ENCODE measurements at regions not wholly inside any gene's neighbourhood (a gene's known extent, or its start where the extent isn't known, plus 50 kb on each side); places are given as distances from the start of the nearest gene placed in this dataset.

DNA sequence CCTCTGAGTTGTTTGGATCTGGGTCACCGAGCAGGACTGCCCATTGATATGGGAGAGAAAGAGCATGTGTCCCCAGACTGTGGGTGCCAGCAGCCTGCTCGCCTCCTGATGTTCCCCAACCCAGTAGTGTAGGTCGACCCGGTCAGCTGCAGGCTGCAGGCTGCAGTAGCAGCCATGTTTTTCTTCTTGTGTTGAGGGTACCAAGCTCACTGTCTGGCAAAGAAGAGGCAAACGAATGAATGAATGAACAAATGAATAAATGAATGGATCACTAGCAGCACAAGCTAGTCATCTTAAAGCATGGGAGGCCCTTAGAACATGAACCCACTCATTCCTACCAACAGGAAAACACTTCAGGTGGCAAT, 293.2 kb downstream of the SOX9 start:
- no peak for DNase-seq

DNA sequence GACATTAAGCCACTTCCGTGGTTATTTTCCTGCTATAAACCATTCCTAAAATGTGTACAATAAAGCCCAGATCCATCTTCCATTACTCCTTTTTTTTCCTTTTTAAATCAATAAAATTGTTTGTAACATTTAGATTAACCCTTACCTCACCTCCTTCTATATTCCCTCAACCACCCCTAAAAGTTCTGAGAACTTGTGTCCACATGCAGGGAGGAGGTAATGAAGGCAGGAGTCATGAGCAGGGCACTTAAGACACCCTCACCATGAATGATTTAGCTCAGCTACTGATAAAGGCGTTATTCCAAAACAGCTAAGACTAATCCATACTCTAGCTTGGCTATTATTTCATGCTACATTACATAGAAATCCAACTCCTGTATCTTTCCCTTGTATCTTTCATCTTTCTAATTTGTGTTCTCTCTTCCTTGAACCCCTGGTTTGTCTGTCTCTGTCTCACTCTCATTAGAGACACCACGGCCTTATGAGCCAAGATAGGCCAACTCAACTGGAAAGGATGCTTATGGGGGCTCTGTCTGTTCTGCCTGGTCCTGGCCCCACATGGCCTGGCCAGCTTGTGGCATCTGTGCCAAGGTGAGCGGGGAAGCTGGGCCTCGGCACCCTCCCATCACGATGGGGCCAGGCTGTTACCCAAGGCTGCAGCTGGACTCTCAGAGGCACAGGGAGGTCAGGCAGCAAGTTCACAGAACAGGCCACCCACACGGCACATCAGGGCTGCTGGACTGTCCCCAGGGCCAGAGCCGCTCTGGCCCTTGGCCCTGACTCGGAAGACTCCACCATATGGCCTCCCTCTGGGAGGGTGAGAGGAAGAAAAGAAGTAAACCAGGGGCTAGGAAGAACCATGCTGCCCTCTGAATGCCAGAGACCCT, 294.4 kb downstream of the SOX9 start:
- no peak for DNase-seq

DNA sequence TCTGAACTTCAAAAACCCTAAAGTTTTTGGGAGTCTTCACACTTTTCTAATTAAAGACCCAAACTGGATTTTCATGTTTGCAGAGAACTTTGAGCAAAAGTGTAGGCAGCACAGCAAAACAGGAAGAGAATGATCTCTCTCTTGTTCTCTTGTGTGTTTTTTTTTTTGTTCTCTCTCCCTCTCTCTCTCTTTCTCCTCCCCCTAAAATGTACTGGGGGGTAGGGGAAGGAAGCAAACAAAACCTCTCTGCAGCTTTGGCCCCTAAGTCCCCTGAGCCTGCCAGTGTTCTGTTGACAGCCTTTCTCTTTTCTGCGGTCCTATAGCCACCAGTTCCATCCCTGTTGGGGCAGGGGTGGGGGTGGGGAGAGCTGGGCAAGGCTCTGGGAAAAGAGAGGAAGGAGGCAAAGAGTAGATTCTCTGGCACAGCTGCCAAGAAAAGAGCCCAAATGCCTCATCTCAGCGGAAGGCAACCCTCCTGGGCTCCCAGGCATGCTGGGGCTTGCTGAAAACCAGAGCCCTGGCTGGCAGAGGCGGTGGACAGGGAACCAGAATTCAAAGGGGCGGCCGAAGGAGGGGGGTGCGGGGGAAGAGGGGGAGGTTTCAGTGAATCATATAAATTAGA, 295.3 kb downstream of the SOX9 start:
- peak; percentile 92 for DNase-seq

DNA sequence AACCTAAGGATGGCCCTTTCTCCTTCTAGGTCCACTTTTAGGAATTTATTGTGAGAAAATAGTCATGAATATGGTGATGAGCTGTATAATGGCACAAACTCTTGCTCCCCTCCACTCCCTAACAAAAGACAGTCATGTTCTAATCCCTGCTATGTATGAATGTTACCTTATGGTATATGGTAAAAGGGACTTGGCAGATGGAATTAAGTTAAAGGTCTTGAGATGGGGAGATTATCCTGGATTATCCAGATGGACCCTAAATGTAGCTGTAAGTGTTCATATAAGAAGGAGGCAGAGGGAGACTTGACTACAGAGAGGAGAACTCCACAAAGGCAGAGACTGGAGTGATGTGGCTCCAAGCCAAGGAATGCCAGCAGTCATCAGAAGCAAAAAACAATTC, 296.1 kb downstream of the SOX9 start:
- no peak for DNase-seq

DNA sequence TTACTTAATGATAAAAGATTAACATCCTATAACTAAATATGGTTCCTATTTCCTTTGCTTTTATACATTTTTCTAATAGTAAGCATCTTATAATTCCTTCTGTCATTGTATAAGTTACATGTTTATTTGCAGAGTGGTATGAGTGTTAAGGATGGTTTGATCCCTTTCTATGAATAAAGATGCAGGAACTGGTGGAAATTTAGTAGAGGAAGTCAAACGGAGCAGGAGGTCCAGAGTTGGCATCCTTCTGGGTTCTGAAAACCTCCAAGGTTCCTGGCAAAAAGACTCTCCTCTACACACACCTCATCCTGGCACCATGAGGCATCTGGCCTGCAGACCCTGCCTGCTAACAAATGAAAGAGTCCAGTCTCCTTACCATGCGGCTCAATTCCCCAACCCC, 296.8 kb downstream of the SOX9 start:
- no peak for DNase-seq

DNA sequence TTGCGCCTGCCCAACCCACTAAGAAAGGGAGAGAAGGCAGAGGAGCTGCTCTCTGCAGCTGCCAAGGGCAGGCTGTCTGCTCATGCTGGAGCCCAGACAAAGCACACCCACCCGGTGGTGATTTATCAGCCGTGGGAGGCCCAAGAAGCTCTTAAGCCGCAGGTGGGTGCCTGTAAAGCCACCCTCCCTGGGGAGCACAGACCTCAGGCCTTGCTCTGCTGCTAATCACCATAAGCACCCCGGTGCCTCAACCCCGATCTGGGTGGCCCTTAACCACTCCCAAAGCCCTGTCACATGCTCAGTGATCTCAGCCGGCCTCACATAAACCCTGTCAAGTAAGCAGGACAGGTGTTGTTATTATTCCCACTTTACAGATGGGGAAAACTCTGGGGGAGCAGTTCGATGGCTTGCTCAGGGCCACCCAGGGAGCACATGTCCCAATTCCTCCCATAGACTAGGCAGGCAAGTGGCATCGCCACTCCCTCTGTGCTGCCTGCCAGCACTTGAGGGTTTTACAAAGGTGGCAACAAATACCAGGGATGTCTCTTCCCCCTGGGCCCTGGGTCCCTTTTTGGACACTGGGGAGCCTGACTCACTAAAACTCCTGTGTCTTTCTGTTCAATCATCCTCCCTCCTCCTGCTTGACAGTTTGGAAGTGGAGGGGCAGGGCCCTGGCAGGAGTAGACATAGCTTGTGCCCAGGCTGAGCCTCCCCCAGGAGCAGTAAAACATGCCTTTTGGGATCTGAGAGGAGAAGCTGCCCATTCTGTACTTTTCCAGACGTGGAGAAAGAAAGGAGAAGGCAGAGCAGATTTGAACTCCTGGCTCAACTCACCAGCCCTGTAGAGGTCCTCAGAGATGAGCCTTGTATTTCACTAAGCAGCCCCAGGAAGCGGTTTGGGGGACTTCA, 299.3 kb downstream of the SOX9 start:
- DNase-seq, result peak; percentile 74

DNA sequence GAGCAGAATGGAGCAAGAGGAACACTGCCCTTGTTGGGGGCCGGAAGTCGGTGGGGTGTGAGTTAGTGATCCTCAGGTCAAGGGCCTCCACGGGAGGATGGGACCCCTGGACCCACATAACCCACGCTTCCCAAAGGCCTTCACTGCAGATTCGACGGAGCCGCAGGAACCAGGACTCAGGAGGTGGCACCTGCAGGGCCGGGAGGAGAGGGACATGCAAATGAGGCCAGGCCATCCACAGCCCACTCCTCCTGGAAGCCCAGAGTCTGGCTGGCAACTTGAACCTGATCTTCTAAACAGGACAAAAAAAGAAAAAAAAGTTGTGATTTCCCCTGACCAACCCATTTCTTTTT, 299.9 kb downstream of the SOX9 start:
- DNase-seq, result no peak

DNA sequence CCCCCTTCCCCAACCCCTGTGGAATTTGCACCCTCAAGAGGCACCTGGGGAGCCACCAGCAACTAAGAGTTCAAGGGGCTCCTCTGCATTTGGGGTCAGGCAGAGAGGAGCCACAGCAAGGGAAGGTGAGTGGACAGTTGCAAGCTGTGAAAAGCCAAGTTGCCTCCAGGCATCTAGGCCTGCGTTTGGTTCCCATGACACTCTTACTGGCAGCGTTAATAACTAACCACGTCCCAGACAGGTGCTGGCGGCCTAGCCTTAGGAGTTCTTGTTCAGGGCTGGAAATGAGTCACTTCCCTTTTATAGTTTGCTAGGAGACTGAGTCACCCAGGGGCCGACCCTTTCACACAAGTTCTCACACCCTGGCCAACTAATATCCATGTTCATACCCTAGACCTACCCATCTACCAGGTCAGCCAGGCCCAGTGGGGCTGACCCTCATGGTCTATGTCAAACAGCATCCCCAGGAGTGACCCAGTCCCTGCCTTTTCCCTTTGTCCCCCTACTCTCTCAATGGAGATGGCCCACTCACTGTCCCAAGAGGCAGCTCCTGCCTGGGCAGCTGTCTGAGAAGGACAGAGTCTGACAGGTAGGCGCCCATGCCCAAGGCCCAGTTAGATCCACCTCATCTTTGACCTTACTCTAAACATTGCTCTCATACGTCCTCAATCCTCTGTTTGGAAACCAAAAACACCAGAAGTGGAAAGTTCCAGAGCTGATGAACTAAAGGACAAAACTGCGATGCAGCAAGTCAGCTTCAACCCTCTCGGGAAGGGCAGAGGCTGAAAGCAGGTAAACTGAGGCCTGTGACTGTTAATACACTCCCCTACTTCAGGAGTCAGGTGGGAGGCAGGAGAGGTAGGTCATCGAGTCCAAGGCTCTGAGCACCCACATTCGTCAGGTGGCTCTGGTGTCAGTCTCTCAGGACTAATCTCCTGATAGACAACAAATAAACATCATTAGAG, 300.6 kb downstream of the SOX9 start:
- DNase-seq, result peak; percentile 22

DNA sequence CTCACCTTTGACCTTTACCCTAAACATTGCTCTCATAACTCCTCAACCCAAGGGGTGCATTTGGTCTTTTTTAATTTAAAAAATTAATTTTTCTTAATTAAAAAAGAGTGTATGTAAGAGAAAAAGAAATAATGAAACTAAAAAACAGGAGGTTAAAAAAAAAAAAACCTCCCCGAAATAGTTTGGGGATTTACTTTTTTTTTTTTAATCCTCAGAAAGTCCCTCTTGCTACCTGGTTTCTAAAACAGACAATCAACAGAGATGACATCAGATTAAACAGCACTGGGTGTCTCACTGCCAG, 301.3 kb downstream of the SOX9 start:
- DNase-seq, result no peak

DNA sequence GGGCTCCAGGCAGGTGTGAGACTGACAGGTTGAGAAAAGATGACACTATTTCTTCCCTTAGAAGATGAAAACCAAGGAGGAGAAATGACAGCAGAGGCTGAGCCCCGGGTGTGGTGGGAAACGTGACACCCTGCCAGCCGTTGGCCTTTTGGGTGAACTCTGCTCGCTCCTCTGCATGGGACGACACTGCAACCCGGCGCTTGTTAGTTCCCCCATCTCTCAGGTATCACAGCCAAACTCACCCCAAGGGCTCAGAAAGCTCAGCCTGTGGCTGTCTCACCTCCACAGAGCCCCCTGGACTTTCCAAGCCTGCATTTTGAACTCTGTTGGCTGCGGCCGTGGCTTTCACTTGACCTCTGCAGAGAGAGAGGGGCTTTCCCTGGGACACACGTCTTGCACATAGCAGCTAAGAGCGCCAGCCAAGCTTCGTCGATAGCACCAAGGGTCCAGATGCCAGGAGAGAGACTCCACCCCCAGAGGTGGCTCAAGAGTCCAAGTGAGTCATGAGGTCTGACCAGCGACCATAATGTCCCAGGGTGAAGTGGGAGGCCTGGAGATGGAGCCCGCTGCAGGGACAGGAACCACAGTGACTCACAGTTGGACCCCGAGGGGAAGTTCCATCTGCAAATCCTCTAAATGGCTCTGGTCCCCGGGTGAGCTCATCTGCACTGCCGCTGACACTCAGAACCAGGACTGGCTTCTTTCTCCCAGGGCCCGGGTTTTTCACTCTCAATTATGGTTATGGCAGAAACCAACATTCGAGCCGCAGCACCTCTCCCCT, 301.9 kb downstream of the SOX9 start:
- no peak for DNase-seq

DNA sequence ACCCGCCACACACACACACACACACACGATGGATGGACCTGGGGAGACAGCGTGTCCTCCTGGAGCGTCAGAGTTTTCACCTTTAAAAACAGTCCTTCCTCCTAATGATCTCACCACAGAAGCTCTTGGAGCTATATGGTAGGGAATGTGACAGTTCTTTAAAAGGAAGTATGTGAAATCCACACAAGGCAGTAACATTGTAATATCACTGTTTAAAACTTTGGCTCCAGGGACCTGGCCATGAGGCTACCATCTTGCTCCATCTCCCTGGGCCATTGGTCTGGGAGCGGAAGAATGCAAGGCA, 302.4 kb downstream of the SOX9 start:
- DNase-seq, result no peak

DNA sequence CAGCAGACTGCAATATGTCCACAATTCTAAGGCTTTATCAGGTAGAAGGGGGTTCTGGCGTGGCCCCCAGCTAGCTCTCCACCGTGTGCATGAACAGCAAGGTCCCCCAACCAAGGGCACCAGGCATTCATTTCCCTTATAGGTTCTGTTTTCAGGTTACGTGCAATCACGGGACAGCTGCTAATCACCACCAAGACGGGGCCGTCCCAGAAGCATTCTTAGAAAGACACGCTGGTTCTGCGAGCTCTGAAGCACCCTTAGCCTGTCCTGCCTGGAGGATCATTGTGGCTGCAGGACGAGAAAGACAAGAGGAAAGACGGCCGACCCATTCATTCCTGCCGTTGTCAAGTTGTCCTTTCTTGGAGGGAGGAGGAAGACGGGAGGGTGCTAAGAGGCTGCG, 302.9 kb downstream of the SOX9 start:
- DNase-seq, result no peak

DNA sequence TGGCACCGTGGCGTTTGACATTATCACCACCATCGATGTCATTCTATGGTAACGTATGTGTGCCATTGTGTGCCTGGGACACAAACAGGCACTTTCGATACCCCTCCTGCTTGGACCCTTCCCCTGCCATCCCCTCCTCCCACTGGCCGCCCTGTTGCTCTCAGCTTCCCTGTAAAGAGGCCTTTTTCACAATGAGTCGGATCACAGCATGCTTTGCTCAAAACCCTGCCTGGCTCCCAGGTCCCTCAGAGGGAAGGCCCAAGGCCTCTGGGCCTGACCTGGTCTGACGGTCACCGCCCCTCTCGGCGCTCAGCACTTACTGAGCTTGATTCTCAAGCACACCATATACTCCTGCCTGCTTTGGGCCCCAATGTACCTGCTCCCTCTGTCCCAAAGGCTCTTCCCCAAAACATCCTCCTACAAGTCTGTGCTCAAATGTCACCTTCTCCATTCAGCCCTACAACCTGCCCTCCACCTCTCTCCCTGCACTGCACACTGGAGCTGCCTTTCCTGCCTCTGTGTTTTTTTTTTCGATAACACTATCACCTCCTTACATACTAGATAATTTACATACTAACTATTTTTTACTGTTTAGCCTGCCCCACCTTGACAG, 303.8 kb downstream of the SOX9 start:
- no peak for DNase-seq

DNA sequence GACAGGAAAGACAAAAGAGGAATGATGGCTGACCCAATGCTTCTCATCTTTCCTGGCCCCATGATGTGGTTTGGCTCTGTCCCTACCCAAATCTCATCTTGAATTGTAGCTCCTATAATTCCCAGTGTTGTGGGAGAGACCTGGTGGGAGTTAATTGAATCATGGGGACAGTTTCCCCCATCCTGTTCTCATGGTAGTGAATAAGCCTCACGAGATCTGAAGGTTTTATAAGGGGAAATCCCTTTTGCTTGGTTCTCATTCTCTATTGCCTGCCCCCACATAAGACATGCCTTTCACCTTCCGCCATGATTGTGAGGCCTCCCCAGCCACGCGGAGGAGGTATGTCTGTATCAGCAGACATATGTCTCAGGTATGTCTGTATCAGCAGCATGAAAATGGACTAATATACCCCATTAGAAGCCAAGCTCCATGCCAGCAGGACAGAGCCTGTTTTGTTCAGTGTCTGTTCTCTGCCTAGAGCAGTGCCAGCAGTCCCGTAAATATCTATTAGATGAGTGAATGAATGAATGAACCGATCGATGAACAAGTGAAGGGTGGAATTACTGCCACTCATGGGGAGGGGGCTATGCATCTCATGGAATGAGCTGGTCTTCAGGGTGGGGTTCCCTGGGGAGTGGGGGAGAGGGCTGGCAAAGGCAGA, 304.4 kb downstream of the SOX9 start:
- DNase-seq, result no peak

DNA sequence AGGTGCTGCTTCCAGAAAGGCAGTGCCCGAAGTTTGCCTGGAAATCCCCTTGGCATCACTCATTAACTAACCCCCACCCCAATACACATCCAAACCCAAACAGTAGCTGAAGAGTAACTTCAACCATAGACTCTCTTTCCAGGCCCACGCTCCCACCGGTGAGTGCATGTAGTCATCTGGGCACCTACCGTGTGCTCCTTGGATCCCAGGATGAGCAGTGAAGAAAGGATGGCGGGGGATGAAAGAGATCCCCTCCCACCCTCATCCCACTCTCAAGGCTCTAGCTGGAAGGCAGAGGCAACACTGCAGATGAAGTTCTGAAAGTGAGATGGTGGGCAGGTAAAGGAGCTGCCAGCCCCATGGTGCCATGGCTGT, 305.0 kb downstream of the SOX9 start:
- no peak for DNase-seq

DNA sequence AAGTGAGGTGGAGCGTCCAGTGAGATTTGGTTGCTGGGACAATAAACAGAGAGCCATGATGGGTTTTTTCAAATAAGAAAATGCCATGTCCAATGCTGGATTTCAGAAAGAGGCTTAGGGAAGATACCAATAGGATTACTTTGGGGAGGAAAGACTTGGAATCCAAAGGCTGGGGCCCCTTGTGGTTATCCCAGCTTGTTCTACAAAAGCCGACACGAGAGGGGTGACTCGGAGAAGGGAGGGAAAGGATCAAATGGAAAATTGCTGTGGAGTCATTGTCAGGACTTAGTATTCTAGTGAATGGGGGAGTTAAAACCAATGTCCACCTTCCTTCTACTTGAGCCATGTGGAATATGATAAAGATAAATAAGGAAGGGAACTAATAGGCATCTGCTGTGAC, 305.5 kb downstream of the SOX9 start:
- DNase-seq, result no peak

DNA sequence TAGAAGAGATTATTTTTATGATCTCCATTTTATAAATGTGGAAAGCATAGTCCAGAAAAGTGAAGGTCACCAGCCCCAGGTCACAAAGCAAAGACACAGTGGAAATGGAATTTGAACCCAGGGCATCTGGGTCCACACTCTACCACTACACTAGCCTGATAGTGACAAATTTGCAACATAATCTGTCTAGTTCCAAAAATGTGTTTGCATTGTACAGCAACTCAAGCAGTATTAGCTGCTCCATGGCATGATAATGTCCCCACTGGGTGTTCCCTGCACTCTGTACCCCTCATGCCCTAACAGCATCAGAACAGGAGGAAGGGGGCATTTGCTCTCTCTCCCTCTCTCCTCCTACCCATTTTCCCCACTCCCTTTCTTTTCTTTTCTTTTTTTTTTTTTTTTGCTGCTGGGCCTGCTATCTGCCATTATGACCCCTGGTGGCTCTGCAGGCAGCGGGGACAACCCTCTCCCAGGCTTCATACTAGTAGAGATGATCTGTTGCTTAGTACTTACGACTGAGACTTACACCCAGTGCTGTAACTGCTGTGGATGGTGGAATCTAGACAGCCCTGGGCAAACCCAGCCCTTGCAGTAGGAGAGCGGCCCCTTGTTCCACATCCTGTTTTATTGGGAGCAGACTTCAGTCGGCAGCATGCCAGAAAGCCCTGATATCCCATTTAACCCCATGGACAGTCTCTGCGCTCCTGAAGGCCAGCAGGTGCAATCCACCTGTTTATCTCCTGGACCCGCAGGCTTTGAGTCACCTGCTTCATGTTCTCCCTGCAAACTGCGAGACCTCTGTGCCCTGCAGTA, 306.3 kb downstream of the SOX9 start:
- DNase-seq, result no peak

DNA sequence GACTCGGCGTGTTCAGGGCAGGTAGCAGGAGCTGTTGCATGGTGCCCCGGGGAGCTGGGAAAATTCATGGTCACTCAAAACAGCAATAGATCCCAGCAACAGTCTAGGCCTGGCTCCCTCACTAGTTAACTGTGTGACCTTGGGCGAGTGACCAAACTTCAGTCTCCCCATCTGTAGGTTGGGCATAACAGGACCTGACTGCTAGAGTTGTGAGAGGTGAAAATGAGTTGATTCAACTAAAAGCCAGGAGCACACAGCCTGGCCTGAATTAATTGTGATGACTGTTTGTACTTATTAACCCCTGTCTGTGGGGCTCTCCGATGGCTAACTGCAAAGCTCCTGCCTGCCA, 306.9 kb downstream of the SOX9 start:
- DNase-seq, result no peak

DNA sequence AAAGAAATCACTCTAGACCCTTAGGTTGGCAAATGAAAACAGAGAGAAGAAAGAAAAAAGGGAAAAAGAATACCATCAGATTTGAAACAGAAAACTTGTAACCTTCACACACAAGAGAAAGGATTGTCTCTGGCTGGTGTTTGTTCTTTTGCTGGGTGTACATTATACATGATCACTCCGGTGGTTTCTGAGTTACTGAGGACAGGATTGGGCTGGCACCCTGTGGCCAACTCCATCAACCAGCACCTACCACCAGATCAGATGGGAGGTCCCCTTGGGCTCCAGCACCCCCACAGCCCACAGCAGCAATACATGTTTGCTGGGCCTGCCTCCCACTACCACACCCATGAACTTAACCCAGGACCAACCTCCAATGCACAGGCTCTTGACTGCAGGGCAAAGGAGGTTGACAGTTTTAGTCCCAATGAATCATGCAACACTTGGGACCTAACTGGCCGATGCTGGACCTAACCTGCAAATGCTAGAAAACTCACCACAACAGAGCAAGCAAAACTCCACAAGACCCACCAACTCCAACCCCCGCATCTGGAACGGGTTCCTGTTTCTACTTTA, 308.3 kb downstream of the SOX9 start:
- no peak for DNase-seq

Measured in NCI-H446 treated with DMSO at 0.1 percent for 48 hours (cell line).